WTC11 (cell line): ENCODE measurements at regions not wholly inside any gene's neighbourhood (a gene's known extent, or its start where the extent isn't known, plus 50 kb on each side); places are given as distances from the start of the nearest gene placed in this dataset.

ENCODE experiments used
- FOXJ3 ChIP-seq: sonication (generic); formaldehyde crosslinking; IDR thresholded peaks from 2 replicates; pipeline ENCODE4 v1.9.0; 2021; ENCODE audit warnings: missing genetic modification reagents, mild to moderate bottlenecking, borderline replicate concordance
- JUN ChIP-seq: sonication (generic); formaldehyde crosslinking; IDR thresholded peaks from 2 replicates; pipeline ENCODE4 v1.8.0; 2023; ENCODE audit warnings: mild to moderate bottlenecking, missing genetic modification reagents
- TF ChIP-seq, protein P1 (sequence below): fragments of 200-600 bp; IDR thresholded peaks from 2 replicates; pipeline ENCODE4 v1.8.0; 2022; ENCODE audit warnings: antibody characterized with exemption
- TF ChIP-seq, protein P2 (sequence below): sonication (generic); formaldehyde crosslinking; IDR thresholded peaks from 2 replicates; pipeline ENCODE4 v1.8.1; 2023; ENCODE audit warnings: mild to moderate bottlenecking, moderate library complexity, missing genetic modification reagents
- TF ChIP-seq, protein P3 (sequence below): sonication (generic); formaldehyde crosslinking; IDR thresholded peaks from 2 replicates; pipeline ENCODE4 v1.8.1; 2022; ENCODE audit warnings: mild to moderate bottlenecking, missing genetic modification reagents, moderate library complexity, borderline replicate concordance
- TF ChIP-seq, protein P4 (sequence below): sonication (generic); formaldehyde crosslinking; IDR thresholded peaks from 2 replicates; pipeline ENCODE4 v1.8.1; 2022; ENCODE audit warnings: low read depth, missing genetic modification reagents, borderline replicate concordance

DNA sequence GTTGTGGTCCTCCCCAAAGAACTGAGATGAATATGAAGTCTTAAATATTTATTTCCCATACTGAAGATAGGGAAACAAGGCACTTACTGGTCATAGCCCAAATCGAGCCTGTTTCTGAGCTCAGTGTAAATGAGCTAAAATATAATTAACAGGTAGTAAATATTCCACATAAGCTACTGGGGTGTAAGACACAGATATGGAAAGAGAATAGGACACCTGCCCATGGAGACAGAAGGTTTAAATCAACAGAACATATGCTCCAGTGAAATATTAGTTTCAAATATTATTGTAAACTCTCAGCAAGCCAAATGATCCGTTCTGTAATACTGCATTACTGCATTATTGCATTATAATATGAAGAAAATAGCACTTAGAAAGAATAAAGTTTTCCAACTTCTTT lies 537.9 kb downstream of the ANKRD7 start:
- TF ChIP-seq, protein P1, sequence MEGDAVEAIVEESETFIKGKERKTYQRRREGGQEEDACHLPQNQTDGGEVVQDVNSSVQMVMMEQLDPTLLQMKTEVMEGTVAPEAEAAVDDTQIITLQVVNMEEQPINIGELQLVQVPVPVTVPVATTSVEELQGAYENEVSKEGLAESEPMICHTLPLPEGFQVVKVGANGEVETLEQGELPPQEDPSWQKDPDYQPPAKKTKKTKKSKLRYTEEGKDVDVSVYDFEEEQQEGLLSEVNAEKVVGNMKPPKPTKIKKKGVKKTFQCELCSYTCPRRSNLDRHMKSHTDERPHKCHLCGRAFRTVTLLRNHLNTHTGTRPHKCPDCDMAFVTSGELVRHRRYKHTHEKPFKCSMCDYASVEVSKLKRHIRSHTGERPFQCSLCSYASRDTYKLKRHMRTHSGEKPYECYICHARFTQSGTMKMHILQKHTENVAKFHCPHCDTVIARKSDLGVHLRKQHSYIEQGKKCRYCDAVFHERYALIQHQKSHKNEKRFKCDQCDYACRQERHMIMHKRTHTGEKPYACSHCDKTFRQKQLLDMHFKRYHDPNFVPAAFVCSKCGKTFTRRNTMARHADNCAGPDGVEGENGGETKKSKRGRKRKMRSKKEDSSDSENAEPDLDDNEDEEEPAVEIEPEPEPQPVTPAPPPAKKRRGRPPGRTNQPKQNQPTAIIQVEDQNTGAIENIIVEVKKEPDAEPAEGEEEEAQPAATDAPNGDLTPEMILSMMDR = no peak
- TF ChIP-seq, protein P2, sequence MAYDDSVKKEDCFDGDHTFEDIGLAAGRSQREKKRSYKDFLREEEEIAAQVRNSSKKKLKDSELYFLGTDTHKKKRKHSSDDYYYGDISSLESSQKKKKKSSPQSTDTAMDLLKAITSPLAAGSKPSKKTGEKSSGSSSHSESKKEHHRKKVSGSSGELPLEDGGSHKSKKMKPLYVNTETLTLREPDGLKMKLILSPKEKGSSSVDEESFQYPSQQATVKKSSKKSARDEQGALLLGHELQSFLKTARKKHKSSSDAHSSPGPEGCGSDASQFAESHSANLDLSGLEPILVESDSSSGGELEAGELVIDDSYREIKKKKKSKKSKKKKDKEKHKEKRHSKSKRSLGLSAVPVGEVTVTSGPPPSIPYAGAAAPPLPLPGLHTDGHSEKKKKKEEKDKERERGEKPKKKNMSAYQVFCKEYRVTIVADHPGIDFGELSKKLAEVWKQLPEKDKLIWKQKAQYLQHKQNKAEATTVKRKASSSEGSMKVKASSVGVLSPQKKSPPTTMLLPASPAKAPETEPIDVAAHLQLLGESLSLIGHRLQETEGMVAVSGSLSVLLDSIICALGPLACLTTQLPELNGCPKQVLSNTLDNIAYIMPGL = no peak
- TF ChIP-seq, protein P3, sequence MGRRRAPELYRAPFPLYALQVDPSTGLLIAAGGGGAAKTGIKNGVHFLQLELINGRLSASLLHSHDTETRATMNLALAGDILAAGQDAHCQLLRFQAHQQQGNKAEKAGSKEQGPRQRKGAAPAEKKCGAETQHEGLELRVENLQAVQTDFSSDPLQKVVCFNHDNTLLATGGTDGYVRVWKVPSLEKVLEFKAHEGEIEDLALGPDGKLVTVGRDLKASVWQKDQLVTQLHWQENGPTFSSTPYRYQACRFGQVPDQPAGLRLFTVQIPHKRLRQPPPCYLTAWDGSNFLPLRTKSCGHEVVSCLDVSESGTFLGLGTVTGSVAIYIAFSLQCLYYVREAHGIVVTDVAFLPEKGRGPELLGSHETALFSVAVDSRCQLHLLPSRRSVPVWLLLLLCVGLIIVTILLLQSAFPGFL = no peak
- TF ChIP-seq FOXJ3 (CRISPR knock-in tag) (no peak), JUN (CRISPR knock-in tag) (no peak)
- TF ChIP-seq, protein P4, sequence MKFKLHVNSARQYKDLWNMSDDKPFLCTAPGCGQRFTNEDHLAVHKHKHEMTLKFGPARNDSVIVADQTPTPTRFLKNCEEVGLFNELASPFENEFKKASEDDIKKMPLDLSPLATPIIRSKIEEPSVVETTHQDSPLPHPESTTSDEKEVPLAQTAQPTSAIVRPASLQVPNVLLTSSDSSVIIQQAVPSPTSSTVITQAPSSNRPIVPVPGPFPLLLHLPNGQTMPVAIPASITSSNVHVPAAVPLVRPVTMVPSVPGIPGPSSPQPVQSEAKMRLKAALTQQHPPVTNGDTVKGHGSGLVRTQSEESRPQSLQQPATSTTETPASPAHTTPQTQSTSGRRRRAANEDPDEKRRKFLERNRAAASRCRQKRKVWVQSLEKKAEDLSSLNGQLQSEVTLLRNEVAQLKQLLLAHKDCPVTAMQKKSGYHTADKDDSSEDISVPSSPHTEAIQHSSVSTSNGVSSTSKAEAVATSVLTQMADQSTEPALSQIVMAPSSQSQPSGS (CRISPR knock-in tag) = no peak
